ENCODE measurements at regions not wholly inside any gene's neighbourhood (a gene's known extent, or its start where the extent isn't known, plus 50 kb on each side); places are given as distances from the start of the nearest gene placed in this dataset.

DNA sequence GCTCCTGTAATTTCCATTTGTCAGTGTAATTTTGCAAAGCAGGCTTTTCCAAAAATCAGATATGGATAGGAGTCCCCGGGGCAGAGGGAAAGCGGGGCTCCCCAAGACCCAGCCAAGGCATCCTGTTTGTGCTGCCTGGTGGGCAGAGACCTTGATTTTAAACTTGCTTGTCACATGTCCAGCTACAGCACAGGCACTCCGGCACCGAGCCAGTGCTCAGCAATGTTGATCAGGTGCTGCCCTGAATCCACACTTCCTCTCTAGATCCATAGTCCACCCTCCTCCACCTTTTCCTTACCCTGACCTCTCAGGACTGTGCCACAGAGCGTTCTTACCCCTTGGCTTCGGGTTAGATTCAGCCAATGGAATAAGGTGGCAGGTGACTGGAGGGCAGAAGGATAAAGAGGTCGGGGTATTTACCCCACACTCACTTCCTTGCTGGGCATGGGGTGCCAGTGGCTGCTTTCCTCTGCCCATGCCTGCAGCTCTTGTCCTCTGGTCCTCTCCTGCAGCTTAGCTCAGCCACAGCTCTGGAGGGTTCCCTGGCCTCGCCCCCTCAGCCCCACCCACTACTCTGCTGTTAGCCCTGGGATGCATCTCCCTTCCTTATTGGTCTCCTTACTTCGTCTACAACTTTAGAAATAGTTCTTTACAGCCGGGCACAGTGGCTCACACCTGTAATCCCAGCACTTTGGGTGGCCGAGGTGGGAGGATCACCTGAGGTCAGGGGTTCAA lies 80.1 kb downstream of the IRF2BPL start:
- DNase-seq, result no peak

DNA sequence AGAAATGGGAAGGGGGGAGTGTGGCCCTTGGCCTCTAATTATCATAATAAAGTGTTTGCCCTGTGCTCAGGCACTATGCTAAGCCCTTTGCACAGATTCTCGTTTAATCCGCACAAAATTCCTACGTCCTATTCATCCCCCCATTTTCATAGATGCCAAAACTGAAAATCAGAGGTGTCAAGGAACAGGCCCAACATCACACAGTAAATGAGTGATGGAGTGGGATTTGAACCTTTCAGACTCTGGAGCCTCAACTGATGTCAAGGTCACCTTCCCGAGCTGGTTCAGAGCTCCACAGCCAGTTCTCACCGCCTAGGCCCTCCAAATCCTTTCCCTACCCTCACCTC lies 80.7 kb downstream of the IRF2BPL start:
- no peak for DNase-seq

DNA sequence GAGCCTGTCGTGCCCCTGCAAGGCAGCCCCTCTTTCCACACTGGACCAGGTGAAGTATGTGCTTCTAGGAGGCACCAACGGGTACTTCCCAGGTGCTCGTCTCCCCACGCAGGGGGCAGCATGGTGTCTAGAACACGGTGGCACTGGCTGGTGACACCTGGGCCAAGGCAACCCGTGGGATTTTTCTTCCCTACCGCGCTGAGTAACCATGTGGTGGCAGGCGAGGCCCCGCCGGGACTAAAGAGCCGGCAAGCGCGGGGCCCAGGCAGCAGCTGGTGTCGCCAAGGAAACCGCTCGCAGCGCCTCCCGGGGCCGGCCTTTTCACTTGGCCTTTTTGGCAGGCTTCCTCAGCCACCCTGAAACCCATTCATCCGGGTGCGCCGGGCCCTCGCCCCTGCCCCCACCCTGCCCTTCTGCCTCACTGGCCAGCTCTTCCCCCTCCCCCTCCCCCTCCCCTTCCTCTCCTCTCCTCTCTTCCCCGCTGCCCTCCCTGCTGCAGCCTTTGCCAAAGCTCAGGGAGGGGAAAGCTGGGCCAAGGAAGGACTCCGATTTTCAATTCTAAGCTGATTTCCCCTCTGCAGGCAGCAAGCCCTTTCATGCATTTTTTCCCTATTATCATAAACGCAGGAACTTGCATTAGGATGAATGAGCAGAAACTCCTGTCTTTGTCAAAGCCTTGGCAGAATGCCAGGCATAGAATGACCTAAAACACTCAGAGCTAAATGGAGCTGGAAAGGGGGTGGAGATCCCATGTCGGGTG lies 81.2 kb downstream of the IRF2BPL start:
- peak; percentile 84 for DNase-seq

DNA sequence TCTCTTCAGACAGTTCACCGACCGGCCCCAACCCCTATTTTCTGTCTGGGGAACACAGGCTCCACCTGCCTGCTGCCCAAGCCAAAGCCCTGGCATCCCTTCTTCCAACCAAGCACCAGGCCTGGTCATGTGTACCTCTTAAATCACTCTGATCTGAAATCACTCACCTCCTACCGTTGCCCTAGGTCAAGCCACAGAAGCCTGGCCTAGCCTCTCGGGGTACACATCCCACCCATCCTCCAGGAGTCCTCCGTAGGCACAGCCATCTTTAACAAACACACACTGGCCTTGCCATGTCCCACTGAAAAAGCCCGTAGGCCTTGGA lies 81.8 kb downstream of the IRF2BPL start:
- no peak for DNase-seq

DNA sequence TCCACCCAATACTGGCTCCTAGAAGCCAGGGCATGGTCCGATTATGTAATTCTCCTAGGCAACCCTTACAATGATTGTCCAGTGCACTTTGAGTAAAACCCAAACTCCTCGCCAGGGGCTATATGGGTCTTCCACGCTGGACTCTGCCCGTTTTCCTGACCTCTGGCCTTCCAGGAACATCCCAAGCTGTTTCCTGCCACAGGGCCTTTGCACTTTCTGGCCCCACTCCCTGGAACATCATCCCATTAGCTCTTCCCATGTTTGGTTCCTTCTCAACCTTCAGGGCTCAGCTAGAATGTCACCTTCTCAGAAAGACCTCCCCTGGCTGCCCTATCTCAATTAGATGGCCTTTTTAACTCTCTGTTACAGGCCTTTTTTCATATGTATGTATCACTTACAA lies 85.4 kb downstream of the IRF2BPL start:
- no peak for DNase-seq

DNA sequence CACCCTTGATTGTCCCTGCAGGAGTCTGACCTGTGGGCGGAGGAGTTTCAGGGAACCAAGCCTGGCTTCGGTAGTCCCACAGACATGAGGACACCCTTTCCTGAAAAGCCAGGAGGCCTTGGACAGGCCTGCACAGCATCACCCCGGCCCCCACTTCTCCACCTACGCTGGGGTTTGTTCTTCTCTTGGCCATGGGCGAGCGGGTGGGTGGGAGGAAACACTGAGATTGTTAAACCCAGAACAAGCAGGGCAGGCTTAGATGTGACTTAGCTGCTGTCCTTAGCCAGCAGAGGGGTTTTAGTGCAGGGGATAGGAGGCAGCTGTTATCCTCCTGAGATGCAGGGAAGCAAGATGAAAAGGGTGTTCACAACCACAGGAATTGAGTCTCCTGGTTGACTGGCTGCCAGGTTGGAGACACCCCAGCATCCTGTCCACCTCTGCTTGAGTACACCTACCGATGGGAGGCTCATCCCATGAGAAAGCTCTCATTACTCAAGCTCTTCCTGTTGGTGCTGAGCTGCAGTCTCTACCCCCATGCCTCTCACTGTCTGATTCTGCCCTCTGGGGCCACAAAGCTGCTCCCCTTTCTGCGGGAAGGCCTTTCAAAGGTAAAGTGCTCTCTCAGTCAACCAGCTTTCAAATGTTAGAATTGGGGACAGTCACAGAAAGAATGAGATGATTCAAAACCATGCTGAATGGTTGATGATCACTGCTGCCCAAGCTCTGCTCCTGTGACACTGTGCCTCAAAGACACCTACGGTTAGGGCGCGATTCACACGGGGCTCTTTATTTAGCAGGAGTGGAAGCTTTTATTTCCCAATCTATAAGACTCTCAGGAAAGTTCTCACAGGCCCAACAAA lies 86.3 kb downstream of the IRF2BPL start:
- no peak for DNase-seq

DNA sequence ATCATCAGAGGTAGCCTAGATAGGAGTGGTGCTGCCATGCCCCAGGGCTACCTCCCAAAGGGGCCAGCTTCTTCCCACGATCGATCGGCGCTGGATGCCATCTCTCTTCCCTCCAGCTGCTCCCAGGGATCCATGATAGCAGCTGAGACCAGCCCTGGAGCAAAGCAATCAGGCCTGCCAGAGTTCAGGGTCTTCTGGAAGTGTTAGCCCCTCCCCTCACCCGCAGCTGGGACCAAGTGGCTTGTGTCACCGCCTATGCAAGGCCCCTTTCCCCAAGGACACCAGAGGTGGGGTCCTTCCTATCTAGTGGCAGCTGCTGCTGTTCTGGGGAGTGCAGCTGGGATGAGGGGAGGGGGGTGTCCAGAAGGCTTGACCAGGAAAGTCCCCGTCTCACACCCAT lies 87.0 kb downstream of the IRF2BPL start:
- DNase-seq, result no peak

DNA sequence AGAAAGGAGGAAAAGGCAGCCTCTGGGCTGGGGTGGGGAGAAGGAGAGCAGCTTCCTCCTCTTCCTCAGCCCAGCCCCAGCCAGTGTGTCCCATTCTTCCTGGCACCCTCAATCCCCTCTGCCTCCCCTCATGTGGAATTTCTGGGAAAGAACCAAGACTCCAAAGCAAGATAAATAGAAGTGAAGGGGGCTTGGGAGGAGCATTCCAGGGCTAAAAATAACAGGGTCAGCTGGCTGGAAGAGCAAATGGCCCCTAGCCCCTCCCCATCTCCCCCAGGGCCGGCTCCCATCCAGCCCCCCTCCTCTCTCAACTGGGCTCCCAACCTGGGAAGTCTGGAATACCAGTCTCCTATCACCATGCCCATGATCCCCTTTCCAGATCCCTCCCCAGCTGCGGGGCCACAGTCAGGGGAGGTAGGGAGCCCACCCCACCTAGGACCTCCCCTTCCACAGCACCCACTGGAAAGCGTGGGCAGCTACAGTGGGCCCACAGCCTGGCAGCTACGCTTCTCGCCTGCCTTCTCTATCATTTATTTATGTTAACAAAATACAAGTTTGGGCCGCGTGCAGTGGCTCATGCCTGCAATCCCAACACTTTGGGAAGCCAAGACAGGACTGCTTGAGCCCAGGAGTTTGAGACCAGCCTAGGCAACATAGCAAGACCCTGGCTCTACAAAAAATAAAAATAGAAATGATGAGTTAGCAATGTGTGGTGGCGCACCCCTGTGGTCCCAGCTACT lies 88.3 kb downstream of the IRF2BPL start:
- no peak for DNase-seq

DNA sequence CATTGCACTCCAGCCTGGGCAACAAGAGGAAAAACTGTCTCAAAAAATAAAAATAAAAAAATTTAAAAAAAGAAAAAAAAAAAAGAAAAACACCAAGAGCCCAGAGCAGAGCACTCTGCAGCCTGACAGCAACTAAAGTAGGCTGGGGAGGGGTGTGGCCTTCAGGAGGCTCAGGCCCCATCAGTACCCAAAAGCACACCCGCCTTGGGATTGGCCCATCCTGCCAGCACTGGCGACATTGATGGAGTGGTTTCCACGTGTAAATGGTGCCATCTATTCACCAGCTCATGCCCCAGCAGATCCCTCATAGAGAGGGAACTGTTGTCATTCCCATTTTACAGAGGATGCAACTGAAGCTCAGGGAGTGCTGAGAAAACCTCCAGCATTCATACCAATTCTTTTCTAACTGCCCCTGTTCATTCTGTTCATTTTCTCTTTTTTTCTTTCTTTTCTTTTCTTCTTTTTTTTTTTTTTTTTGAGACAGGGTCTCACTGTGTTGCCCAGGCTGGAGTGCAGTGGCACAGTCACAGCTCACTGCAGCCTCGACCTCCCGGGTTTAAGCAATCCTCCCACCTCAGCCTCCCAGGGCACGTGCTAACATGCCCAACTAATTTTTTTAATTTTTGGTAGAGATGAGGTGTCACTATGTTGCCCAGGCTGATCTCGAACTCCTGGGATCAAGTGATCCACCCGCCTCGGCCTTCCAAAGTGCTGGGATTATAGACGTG lies 89.3 kb downstream of the IRF2BPL start:
- DNase-seq, result no peak

DNA sequence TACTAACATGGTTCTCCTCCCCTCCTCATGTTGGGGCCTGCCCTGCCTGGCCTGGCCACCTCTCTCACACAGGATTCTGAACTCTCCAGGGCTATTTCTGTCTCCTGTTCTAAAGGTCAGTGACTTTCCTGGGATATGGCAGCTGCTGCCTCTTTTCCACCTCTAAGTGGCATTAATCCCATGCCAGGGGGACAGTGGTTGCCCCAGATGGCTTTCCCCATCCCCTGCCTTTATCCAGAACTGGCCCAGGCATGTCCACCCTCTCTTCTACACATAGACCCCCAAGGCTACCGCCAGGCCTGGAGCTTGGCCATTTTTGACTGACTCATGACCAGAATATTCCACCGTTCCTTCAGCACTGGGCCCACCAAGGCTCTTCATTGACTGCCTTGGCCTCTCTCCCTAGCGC lies 90.4 kb downstream of the IRF2BPL start:
- no peak for DNase-seq

DNA sequence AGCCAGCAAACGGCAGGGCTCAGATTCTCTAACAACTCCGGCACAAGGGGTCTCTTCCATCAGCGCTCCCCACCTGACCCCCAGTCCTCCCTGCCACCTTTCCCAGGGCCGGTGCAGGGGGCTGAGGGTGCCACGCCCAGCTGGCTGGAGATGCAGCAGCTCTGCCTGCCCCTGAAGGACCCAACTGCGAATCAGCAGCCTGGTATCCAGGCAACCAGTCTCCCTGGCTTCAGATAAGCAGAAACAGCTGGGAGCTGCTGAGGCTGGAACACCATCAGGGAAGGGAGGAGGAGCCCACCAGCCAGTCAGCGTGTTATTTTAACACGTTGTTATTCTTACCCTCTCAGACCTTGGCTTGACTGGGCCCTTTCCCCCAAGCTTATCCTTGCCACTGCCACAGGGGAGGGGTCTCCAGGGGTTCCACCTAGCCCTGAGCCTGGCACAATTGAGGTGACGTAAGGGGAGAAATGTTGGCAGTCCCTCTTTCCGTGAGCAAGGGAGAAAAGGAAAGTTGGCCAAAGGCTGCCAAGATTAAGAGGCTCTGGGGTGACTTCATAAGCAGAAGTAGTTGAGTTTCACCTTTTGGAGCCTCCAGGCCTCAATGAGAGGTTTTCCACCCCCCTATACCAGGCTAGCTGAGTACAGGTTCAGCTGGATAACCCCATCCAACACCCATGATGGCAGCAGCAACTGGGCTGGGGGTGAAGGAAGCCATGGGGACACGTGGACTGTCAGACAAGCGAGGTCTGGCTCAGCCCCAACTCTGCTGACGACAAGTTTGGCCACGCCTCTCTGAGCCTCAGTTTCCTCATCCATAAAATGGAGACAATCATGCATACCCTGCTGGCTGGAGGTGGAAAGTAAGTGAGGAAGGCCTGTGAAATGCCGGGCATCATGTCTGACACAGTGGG lies 91.1 kb downstream of the IRF2BPL start:
- DNase-seq, result no peak

DNA sequence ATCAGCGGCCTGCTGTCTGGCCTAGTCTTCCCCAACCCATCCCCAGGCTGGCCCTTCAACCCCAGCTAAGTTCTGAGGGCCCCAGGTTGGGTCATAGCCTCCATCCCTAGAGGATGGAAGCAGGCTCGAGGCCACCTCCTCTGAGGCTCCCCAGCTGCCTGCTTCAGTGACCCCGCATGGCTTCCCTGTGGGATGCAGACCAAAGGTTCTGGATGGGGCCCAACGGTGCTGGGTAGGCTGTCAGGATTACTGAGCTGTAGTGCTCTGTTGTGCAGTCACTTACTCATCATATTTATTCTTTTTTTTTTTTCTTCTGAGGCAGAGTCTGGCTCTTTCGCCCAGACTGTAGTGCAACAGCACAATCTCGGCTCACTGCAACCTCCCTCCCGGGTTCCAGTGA lies 92.0 kb downstream of the IRF2BPL start:
- no peak for DNase-seq

DNA sequence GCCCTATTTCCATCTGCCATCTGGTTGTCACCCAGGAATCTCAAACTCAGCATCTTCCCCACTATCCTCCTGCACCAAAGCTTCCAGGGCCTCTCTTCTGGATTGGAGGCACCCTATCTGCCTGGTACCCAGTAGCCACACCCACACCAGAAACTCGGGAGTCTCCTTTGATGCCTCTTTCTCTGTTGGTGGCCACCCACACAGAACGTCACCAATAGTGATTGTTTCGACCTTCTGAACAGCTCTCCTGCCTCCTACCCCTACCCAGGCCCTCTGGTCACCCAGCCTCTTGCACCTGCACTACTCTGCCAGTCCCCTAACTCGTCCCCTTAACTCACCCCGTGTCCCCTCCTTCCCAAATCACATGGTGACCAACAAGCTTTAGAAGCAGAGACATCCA lies 95.0 kb downstream of the IRF2BPL start:
- DNase-seq, result no peak

DNA sequence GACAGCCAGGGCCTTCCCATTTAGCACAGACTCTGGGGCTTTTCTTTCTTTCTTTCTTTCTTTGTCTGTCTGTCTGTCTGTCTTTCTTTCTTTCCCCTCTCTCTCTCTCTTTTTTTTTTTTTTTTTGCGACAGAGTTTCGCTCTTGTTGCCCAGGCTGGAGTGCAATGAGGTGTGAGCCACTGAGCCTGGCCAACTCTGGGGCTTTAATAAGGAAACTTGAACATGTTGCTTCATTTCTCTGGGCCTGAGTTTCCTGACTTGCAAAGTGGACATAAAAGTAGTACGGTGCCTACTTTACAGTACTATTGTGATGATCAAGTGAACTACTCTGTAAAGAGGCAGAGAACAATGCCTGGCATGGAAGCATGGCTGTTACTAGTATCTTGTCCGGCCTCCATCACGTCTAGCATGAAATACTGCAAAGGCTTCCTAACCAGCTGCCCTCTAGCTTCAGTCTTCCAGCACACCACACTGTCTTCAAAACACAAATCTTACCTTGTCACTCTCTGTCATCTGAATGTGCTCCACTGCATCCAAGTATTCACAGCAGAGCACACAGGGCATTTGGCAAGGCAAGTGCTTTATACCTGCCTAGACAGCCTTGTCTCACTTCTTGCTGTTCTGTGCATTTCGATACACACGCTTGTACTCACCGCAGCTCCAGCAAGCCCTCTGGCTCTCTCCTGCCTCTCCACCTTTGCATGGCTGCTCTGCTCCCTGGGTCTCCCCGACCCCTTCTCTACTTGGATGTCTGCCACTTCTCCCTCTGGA lies 96.7 kb downstream of the IRF2BPL start:
- no peak for DNase-seq

DNA sequence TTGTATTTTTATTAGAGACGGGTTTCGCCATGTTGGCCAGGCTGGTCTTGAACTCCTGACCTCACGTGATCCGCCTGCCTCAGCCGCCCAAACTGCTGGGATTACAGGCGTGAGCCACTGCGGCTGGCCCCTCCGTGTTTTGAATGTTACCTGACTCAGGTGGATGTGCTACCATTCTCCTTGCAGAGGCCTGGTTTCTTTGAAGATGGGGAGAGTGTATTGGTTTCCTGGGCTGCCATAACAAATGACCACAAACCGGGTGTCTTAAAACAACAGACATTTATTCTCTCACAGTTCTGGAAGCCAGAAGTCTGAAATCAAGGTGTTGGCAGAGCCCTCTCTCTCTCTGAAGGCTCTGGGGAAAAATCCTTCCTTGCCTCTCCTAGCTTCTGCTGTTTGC lies 98.0 kb downstream of the IRF2BPL start:
- peak; percentile 49 for DNase-seq

DNA sequence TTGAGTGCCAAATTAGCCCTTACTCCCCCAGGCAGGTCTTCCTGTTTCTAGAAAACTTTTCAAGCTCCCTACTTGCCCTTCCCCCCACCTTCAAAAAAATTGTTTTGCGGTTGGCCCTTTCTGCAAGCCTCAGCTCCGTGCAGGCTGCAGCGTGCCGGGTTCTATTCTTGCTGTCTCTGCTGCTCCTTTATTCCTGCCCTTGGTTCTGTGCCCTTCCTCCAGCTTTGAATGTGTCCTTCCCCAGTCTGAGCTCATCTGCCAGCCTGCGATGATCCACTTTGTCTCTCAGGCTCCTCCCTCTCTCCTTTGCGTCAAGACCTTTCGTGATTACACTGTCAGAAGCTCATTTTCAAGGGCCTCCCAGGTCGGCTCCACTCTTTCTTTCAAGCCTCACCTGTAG lies 98.6 kb downstream of the IRF2BPL start:
- peak; percentile 82 for DNase-seq

DNA sequence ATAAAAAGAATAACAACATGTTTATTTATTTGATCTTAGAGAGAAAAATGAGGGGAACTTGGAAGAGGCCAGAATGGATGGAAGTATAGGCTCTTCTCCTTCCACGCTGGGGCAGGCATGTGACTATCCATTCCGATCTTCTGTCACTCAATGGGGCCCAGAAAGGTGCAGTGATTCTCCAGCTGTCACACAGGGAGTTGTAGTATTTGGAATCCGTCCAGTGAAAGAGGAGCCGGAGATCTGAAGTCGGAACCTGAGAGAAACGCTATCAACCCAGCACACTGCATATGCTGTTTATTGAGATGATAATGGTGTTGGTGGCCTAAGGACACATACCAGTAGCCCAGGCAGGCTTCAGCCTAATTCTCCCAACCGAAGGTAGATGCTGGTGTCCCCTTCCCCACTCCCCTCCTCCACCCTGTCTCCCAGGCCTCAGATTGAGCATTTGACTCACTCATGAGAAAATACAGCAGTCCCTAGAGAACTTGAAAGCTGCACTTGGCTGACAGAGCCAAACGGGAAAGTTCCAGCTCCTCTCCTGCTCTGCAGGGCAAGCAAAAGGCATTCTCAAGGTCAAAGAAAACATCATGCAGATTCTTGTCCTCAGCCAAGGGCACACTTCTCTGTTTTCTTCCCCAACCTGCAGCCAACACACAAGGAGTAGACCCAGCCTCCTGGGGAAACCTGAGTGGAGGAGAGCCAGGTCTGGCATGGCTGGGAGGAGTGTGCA lies 100.4 kb downstream of the IRF2BPL start:
- no peak for DNase-seq

DNA sequence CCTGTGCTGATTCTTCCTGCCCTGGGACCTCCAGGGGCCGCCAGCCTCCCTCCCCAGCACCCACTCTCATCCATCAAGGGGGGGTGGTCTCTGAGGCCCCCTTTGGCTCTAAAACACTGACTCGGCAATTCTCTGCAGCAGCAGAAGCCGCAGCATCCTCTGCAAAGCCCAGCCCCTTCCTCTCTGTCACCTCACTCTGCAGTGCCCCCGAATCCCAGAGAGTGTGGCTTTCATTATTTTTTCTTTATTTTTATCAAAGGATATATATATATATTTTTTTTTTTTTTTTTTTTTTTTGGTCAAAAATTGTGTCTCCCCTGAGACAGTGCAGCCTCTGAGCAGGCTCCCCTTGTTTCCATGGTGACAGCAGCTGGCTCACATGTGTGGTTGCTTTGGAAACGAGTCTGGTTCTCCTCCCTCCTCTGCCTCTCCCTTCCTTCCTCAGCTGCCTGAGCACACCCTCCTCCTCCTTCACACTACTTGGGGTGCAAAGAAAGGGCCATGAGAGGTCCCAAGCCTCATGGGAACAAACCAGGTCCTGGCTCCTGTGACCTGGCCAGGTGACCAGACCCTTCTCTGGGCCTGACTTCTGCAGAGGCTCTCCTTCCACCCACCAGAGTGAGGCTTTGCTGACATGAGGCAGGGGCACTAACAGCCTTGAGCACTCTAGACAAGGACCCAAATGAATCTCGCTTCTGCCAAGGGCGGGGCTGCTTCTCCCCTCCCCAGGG lies 100.5 kb downstream of the LRRC74A start:
- peak; percentile 90 for DNase-seq

DNA sequence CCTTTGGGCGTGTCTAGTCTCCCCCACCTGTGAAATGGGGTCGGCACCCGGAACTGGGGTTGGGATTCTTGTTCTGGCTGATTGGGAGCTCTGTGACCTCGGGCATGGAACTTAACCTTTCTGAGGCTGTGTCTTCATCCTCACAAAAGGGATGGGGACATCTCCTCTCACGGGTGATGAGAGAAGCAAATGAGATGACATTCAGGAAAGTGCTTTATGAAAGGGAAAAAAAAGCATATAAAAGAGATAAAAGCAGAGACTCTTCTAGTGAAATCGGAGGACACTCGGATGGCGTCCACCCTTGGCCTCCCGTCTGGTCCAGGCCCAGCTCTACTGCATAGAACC lies 98.9 kb downstream of the LRRC74A start:
- DNase-seq, result no peak

Data from CD4-positive, alpha-beta T cell treated with Interleukin-17A for 1 hour (primary cell).